ENCODE measurements at regions not wholly inside any gene's neighbourhood (a gene's known extent, or its start where the extent isn't known, plus 50 kb on each side); places are given as distances from the start of the nearest gene placed in this dataset.
"Not testable (repeated sequence)": the region's sequence is repeated elsewhere in the genome, so short reads cannot be mapped to it uniquely, and the experiment has no call there.

DNA sequence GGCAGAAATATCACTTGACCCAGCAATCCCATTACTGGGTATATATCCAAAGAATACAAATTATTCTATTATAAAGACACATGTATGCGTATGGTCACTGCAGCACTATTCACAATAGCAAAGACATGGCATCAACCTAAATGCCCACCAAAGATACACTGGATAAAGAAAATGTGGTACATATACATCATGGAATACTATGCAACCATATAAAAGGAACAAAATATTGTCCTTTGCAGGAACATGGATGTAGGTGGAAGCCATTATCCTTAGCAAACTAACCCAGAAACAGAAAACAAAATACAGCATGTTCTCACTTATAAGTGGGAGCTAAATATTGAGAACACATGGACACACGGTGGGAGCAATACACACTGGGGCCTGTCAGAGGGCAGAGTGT is 1441.6 kb upstream of the ACO1 start:
- TF ChIP-seq, protein P1, sequence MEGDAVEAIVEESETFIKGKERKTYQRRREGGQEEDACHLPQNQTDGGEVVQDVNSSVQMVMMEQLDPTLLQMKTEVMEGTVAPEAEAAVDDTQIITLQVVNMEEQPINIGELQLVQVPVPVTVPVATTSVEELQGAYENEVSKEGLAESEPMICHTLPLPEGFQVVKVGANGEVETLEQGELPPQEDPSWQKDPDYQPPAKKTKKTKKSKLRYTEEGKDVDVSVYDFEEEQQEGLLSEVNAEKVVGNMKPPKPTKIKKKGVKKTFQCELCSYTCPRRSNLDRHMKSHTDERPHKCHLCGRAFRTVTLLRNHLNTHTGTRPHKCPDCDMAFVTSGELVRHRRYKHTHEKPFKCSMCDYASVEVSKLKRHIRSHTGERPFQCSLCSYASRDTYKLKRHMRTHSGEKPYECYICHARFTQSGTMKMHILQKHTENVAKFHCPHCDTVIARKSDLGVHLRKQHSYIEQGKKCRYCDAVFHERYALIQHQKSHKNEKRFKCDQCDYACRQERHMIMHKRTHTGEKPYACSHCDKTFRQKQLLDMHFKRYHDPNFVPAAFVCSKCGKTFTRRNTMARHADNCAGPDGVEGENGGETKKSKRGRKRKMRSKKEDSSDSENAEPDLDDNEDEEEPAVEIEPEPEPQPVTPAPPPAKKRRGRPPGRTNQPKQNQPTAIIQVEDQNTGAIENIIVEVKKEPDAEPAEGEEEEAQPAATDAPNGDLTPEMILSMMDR (IDR thresholded peaks at IDR 0.05), result not testable (repeated sequence)
- not testable (repeated sequence) for TF ChIP-seq POLR2A (IDR thresholded peaks at IDR 0.05)

Data from ovary (tissue), 3 donors.